ENCODE measurements at regions not wholly inside any gene's neighbourhood (a gene's known extent, or its start where the extent isn't known, plus 50 kb on each side); places are given as distances from the start of the nearest gene placed in this dataset.

GRCh38 chr3:161950318-161950868 is 453.8 kb downstream of the OTOL1 start:
- intact Hi-C loops (cut with micrococcal nuclease; ENCODE audit: unreplicated experiment) (no loop called here), in situ Hi-C loops (cut with MboI) (no loop called here)
- Histone ChIP-seq H3K9ac (ENCODE audit: control insufficient read depth, insufficient read depth, low read length) (no peak overlapping the region), H3K79me2 (ENCODE audit: control insufficient read depth, insufficient read depth, low read length) (no peaks in the 10 kb centered on the region), H3K9me3 (replicated peaks; ENCODE audit: control insufficient read depth, insufficient read depth, low read length) (no peaks in the 10 kb centered on the region), H3K4me1 (ENCODE audit: control insufficient read depth, insufficient read depth, low read length) (no peaks in the 10 kb centered on the region), H3K4me3 (no peak overlapping the region), H3K4me2 (ENCODE audit: control insufficient read depth, insufficient read depth) (no peak overlapping the region), H3K36me3 (ENCODE audit: control insufficient read depth in 2 of 2, insufficient read depth in 2 of 2, low read length in 1 of 2) (no peaks in the 10 kb centered on the region), H3K27me3 (replicated peaks in 1 of 2; ENCODE audit: control insufficient read depth in 2 of 2, insufficient read depth in 2 of 2, low read length in 1 of 2) (no peaks in the 10 kb centered on the region), H4K20me1 (ENCODE audit: control insufficient read depth, insufficient read depth) (no peaks in the 10 kb centered on the region), H3K27ac (ENCODE audit: control insufficient read depth, insufficient read depth) (no peak overlapping the region), H2AFZ (ENCODE audit: control insufficient read depth, low read depth, low read length) (no peak overlapping the region)
- no peak for FAIRE-seq
- no peak for DNase-seq (ENCODE audit: low read depth, low spot score)
- TF ChIP-seq GABPA (IDR thresholded peaks at IDR 0.05; ENCODE audit: low read depth) (no peak), TARDBP (IDR thresholded peaks at IDR 0.05; ENCODE audit: borderline replicate concordance) (no peak), BACH1 (IDR thresholded peaks at IDR 0.05; ENCODE audit: borderline replicate concordance) (no peak), WRNIP1 (IDR thresholded peaks at IDR 0.05; ENCODE audit: borderline replicate concordance, low read depth, low read length) (no peak), E2F8 (IDR thresholded peaks at IDR 0.05; ENCODE audit: low read depth, partially characterized antibody) (no peak), BHLHE40 (IDR thresholded peaks at IDR 0.05; ENCODE audit: borderline replicate concordance in 1 of 2, low read depth in 2 of 2, low read length in 1 of 2) (no peak), IRF5 (IDR thresholded peaks at IDR 0.05; ENCODE audit: borderline replicate concordance) (no peak), JUND (IDR thresholded peaks at IDR 0.05; ENCODE audit: low read depth, low read length) (no peak), POLR2A (IDR thresholded peaks at IDR 0.05; ENCODE audit: low read depth, low read length) (no peak), HDAC2 (IDR thresholded peaks at IDR 0.05) (no peak), SRF (IDR thresholded peaks at IDR 0.05; ENCODE audit: low read depth in 2 of 2, low read length in 2 of 2) (no peak), SREBF2 (IDR thresholded peaks at IDR 0.05; ENCODE audit: low read length) (no peak), POLR2AphosphoS2 (IDR thresholded peaks at IDR 0.05; ENCODE audit: low read depth, low read length) (no peak), MTA3 (IDR thresholded peaks at IDR 0.05; ENCODE audit: borderline replicate concordance, low read length) (no peak), MYB (IDR thresholded peaks at IDR 0.05; ENCODE audit: borderline replicate concordance, low read depth, low read length) (no peak)
- WGBS (ENCODE audit: insufficient coverage, insufficient replicate concordance, low lambda C conversion rate, missing lambda C conversion rate) = 9% methylated on average over 4 of the region's 4 CpGs
- BruUV-seq (replicated peaks) = no TSS peak
- ChIA-PET CTCF (no interaction called here), SMC1A (ENCODE audit: uncharacterized antibody, unreplicated experiment) (interaction anchor here (1.2 kb wide), 1 partner anchor 9 kb away, joined by 3 read pairs; no protein-coding TSS in a partner anchor), RAD21 (ENCODE audit: unreplicated experiment) (no interaction called here), POLR2A (no interaction called here)
- ATAC-seq = no peak
